ENCODE measurements at regions not wholly inside any gene's neighbourhood (a gene's known extent, or its start where the extent isn't known, plus 50 kb on each side); places are given as distances from the start of the nearest gene placed in this dataset.
A peak's percentile ranks its signal among the peaks of the same experiment; 100 is the strongest.

GRCh38 chr13:73703606-73704005 is 430.6 kb downstream of the KLF12 start:
- CTCF ChIA-PET, result no interaction called here
- H3K4me3 Mint-ChIP-seq, result no peak overlapping the region
- no peak overlapping the region for H3K27ac Mint-ChIP-seq
- TF ChIP-seq RORB (CRISPR knock-in tag; IDR thresholded peaks at IDR 0.05), result no peak
- TF ChIP-seq NFE2L1 (CRISPR knock-in tag; IDR thresholded peaks at IDR 0.05), result no peak
- TF ChIP-seq HMGA2 (CRISPR knock-in tag; IDR thresholded peaks at IDR 0.05), result no peak
- TF ChIP-seq ATF2 (CRISPR knock-in tag; IDR thresholded peaks at IDR 0.05; ENCODE audit: borderline replicate concordance, low read depth), result no peak
- TF ChIP-seq JAZF1 (CRISPR knock-in tag; IDR thresholded peaks at IDR 0.05), result no peak
- no peak for TF ChIP-seq ESRRA (CRISPR knock-in tag; IDR thresholded peaks at IDR 0.05; ENCODE audit: borderline replicate concordance)
- no peak for TF ChIP-seq ZNF281 (CRISPR knock-in tag; IDR thresholded peaks at IDR 0.05)
- no peak for TF ChIP-seq NR2C2 (CRISPR knock-in tag; IDR thresholded peaks at IDR 0.05)
- TF ChIP-seq ZNF423 (CRISPR knock-in tag; IDR thresholded peaks at IDR 0.05), result no peak
- TF ChIP-seq SP1 (CRISPR knock-in tag; conservative IDR thresholded peaks at IDR 0.05), result no peak
- TF ChIP-seq, protein P1, sequence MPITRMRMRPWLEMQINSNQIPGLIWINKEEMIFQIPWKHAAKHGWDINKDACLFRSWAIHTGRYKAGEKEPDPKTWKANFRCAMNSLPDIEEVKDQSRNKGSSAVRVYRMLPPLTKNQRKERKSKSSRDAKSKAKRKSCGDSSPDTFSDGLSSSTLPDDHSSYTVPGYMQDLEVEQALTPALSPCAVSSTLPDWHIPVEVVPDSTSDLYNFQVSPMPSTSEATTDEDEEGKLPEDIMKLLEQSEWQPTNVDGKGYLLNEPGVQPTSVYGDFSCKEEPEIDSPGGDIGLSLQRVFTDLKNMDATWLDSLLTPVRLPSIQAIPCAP (CRISPR knock-in tag; IDR thresholded peaks at IDR 0.05), result no peak
- TF ChIP-seq ATF1 (CRISPR knock-in tag; IDR thresholded peaks at IDR 0.05), result no peak
- TF ChIP-seq CBFB (CRISPR knock-in tag; IDR thresholded peaks at IDR 0.05; ENCODE audit: low read depth), result no peak
- POLR2A ChIA-PET, result no interaction called here
- no peaks in the 10 kb centered on the region for H3K27me3 Mint-ChIP-seq (ENCODE audit: low read depth)
- H3K36me3 Mint-ChIP-seq, result no peaks in the 10 kb centered on the region
- H3K9me3 Mint-ChIP-seq, result no peaks in the 10 kb centered on the region
- no peak for DNase-seq (ENCODE audit: low spot score)
- no peak for ATAC-seq
- peaks cover 40% of the 10 kb centered on the region for H3K4me1 Mint-ChIP-seq

GRCh38 chr13:73702419-73703071 is 431.7 kb downstream of the KLF12 start:
- Mint-ChIP-seq H3K9me3 (no peaks in the 10 kb centered on the region), H3K27ac (peak overlapping the region; percentile 92), H3K27me3 (ENCODE audit: low read depth) (no peaks in the 10 kb centered on the region), H3K36me3 (no peaks in the 10 kb centered on the region), H3K4me3 (no peak overlapping the region), H3K4me1 (peaks cover 50% of the 10 kb centered on the region)
- TF ChIP-seq OVOL2 (CRISPR knock-in tag; IDR thresholded peaks at IDR 0.05; ENCODE audit: borderline replicate concordance) (no peak), GABPB1 (CRISPR knock-in tag; IDR thresholded peaks at IDR 0.05) (no peak), FOXK1 (CRISPR knock-in tag; IDR thresholded peaks at IDR 0.05) (no peak), ARID4B (CRISPR knock-in tag; IDR thresholded peaks at IDR 0.05; ENCODE audit: borderline replicate concordance) (no peak), ATF2 (CRISPR knock-in tag; IDR thresholded peaks at IDR 0.05; ENCODE audit: borderline replicate concordance, low read depth) (no peak), CREB1 (CRISPR knock-in tag; IDR thresholded peaks at IDR 0.05) (no peak), GTF2I (CRISPR knock-in tag; conservative IDR thresholded peaks at IDR 0.05) (no peak), CBFB (CRISPR knock-in tag; IDR thresholded peaks at IDR 0.05; ENCODE audit: low read depth) (no peak), TCF7 (CRISPR knock-in tag; IDR thresholded peaks at IDR 0.05; ENCODE audit: low read depth) (no peak)
- TF ChIP-seq, protein P2, sequence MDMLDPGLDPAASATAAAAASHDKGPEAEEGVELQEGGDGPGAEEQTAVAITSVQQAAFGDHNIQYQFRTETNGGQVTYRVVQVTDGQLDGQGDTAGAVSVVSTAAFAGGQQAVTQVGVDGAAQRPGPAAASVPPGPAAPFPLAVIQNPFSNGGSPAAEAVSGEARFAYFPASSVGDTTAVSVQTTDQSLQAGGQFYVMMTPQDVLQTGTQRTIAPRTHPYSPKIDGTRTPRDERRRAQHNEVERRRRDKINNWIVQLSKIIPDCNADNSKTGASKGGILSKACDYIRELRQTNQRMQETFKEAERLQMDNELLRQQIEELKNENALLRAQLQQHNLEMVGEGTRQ (CRISPR knock-in tag; IDR thresholded peaks at IDR 0.05), result no peak
- TF ChIP-seq, protein P3, sequence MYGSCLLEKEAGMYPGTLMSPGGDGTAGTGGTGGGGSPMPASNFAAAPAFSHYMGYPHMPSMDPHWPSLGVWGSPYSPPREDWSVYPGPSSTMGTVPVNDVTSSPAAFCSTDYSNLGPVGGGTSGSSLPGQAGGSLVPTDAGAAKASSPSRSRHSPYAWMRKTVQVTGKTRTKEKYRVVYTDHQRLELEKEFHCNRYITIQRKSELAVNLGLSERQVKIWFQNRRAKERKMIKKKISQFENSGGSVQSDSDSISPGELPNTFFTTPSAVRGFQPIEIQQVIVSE (CRISPR knock-in tag; IDR thresholded peaks at IDR 0.05; ENCODE audit: borderline replicate concordance), result no peak
- DNase-seq (ENCODE audit: low spot score), result no peak
- ChIA-PET POLR2A (no interaction called here), CTCF (no interaction called here)
- ATAC-seq, result no peak

Data from WTC11 (cell line).